ENCODE measurements at regions not wholly inside any gene's neighbourhood (a gene's known extent, or its start where the extent isn't known, plus 50 kb on each side); places are given as distances from the start of the nearest gene placed in this dataset.
A peak's percentile ranks its signal among the peaks of the same experiment; 100 is the strongest.

GRCh38 chr9:107847978-107848964 is 358.7 kb upstream of the KLF4 start:
- H3K23ac ChIP-seq (ENCODE audit: low read length) = no peak overlapping the region
- no peak overlapping the region for H3K18ac ChIP-seq (ENCODE audit: low read length)
- no peak overlapping the region for H4K12ac ChIP-seq (ENCODE audit: low read depth, low read length)
- no peak overlapping the region for H4K91ac ChIP-seq (ENCODE audit: low read depth, low read length)
- H3K4ac ChIP-seq (ENCODE audit: low read depth, low read length) = no peak overlapping the region
- H3K4me2 ChIP-seq (ENCODE audit: low read length) = no peak overlapping the region
- no peaks in the 10 kb centered on the region for H3K27me3 ChIP-seq (ENCODE audit: insufficient read depth, low read length)
- H2AK5ac ChIP-seq (ENCODE audit: low read length) = no peak overlapping the region
- WGBS (ENCODE audit: extremely low coverage, insufficient coverage, insufficient read length) = no CpG with 5 or more reads among the region's 6 CpGs
- no peaks in the 10 kb centered on the region for H3K9me3 ChIP-seq (ENCODE audit: insufficient read depth, low read depth, low read length)
- no peak overlapping the region for H3K27ac ChIP-seq (ENCODE audit: low read depth, low read length)
- no peak overlapping the region for H2BK5ac ChIP-seq (ENCODE audit: low read depth, low read length, poor library complexity)
- H3K36me3 ChIP-seq (ENCODE audit: control insufficient read depth in 1 of 2, insufficient read depth in 2 of 2, low read length in 2 of 2) = no peaks in the 10 kb centered on the region
- H3K79me2 ChIP-seq (ENCODE audit: control insufficient read depth, insufficient read depth, low read length, poor library complexity) = no peaks in the 10 kb centered on the region
- no peak overlapping the region for H2BK12ac ChIP-seq (ENCODE audit: low read length)
- no peaks in the 10 kb centered on the region for H3K4me1 ChIP-seq (ENCODE audit: control insufficient read depth in 1 of 2, insufficient read depth in 2 of 2, low read length in 2 of 2)
- H3K4me3 ChIP-seq (ENCODE audit: low read depth, low read length) = no peak overlapping the region
- no peaks in the 10 kb centered on the region for H3K79me1 ChIP-seq (ENCODE audit: low read length)
- no peak overlapping the region for H4K8ac ChIP-seq (ENCODE audit: low read depth, low read length)
- no peak overlapping the region for H3K14ac ChIP-seq (ENCODE audit: low read length)
- H2BK120ac ChIP-seq (ENCODE audit: insufficient read depth, low read length, poor library complexity) = no peak overlapping the region
- no peak overlapping the region for H2AFZ ChIP-seq (ENCODE audit: insufficient read depth, low read length, poor library complexity)
- no peak overlapping the region for H3K9ac ChIP-seq (ENCODE audit: low read length)
- DNase-seq = peak in 1 of 2 donors; percentile 17

GRCh38 chr9:107842530-107842929 is 353.0 kb upstream of the KLF4 start:
- no peak for DNase-seq
- Histone ChIP-seq H2BK12ac (ENCODE audit: low read length) (no peak overlapping the region), H3K4me2 (ENCODE audit: low read length) (no peak overlapping the region), H3K79me1 (ENCODE audit: low read length) (no peaks in the 10 kb centered on the region), H3K9ac (ENCODE audit: low read length) (no peak overlapping the region), H3K23ac (ENCODE audit: low read length) (no peak overlapping the region), H2AK5ac (ENCODE audit: low read length) (no peak overlapping the region), H3K4me3 (ENCODE audit: low read depth, low read length) (no peak overlapping the region), H3K27me3 (ENCODE audit: insufficient read depth, low read length) (no peaks in the 10 kb centered on the region), H2AFZ (ENCODE audit: insufficient read depth, low read length, poor library complexity) (no peak overlapping the region), H3K4me1 (ENCODE audit: control insufficient read depth in 1 of 2, insufficient read depth in 2 of 2, low read length in 2 of 2) (no peaks in the 10 kb centered on the region), H3K4ac (ENCODE audit: low read depth, low read length) (no peak overlapping the region), H3K9me3 (ENCODE audit: insufficient read depth, low read depth, low read length) (no peaks in the 10 kb centered on the region), H4K91ac (ENCODE audit: low read depth, low read length) (no peak overlapping the region), H3K18ac (ENCODE audit: low read length) (no peak overlapping the region), H3K79me2 (ENCODE audit: control insufficient read depth, insufficient read depth, low read length, poor library complexity) (no peaks in the 10 kb centered on the region), H4K12ac (ENCODE audit: low read depth, low read length) (no peak overlapping the region), H3K36me3 (ENCODE audit: control insufficient read depth in 1 of 2, insufficient read depth in 2 of 2, low read length in 2 of 2) (no peaks in the 10 kb centered on the region), H4K8ac (ENCODE audit: low read depth, low read length) (no peak overlapping the region), H2BK120ac (ENCODE audit: insufficient read depth, low read length, poor library complexity) (no peak overlapping the region), H2BK5ac (ENCODE audit: low read depth, low read length, poor library complexity) (no peak overlapping the region), H3K27ac (ENCODE audit: low read depth, low read length) (no peak overlapping the region), H3K14ac (ENCODE audit: low read length) (no peak overlapping the region)
- no CpG with 5 or more reads among the region's 6 CpGs for WGBS (ENCODE audit: extremely low coverage, insufficient coverage, insufficient read length)

GRCh38 chr9:107841076-107841475 is 351.5 kb upstream of the KLF4 start:
- Histone ChIP-seq H3K79me1 (ENCODE audit: low read length) (no peaks in the 10 kb centered on the region), H3K27me3 (ENCODE audit: insufficient read depth, low read length) (no peaks in the 10 kb centered on the region), H3K9ac (ENCODE audit: low read length) (no peak overlapping the region), H2BK12ac (ENCODE audit: low read length) (no peak overlapping the region), H3K4me1 (ENCODE audit: control insufficient read depth in 1 of 2, insufficient read depth in 2 of 2, low read length in 2 of 2) (no peaks in the 10 kb centered on the region), H3K9me3 (ENCODE audit: insufficient read depth, low read depth, low read length) (no peaks in the 10 kb centered on the region), H3K4me3 (ENCODE audit: low read depth, low read length) (no peak overlapping the region), H3K18ac (ENCODE audit: low read length) (no peak overlapping the region), H4K91ac (ENCODE audit: low read depth, low read length) (no peak overlapping the region), H3K14ac (ENCODE audit: low read length) (no peak overlapping the region), H3K4me2 (ENCODE audit: low read length) (no peak overlapping the region), H3K79me2 (ENCODE audit: control insufficient read depth, insufficient read depth, low read length, poor library complexity) (no peaks in the 10 kb centered on the region), H2BK120ac (ENCODE audit: insufficient read depth, low read length, poor library complexity) (no peak overlapping the region), H2AK5ac (ENCODE audit: low read length) (no peak overlapping the region), H4K12ac (ENCODE audit: low read depth, low read length) (no peak overlapping the region), H3K27ac (ENCODE audit: low read depth, low read length) (no peak overlapping the region), H4K8ac (ENCODE audit: low read depth, low read length) (no peak overlapping the region), H3K36me3 (ENCODE audit: control insufficient read depth in 1 of 2, insufficient read depth in 2 of 2, low read length in 2 of 2) (no peaks in the 10 kb centered on the region), H3K4ac (ENCODE audit: low read depth, low read length) (no peak overlapping the region), H2AFZ (ENCODE audit: insufficient read depth, low read length, poor library complexity) (no peak overlapping the region), H2BK5ac (ENCODE audit: low read depth, low read length, poor library complexity) (no peak overlapping the region), H3K23ac (ENCODE audit: low read length) (no peak overlapping the region)
- WGBS (ENCODE audit: extremely low coverage, insufficient coverage, insufficient read length) = no CpG with 5 or more reads among the region's 2 CpGs
- no peak for DNase-seq

- Histone ChIP-seq H2BK5ac (ENCODE audit: low read depth, low read length, poor library complexity) (no peak overlapping the region), H2AK5ac (ENCODE audit: low read length) (no peak overlapping the region), H3K9ac (ENCODE audit: low read length) (no peak overlapping the region), H3K14ac (ENCODE audit: low read length) (no peak overlapping the region), H3K4me3 (ENCODE audit: low read depth, low read length) (no peak overlapping the region), H3K36me3 (ENCODE audit: control insufficient read depth in 1 of 2, insufficient read depth in 2 of 2, low read length in 2 of 2) (no peaks in the 10 kb centered on the region), H2AFZ (ENCODE audit: insufficient read depth, low read length, poor library complexity) (no peak overlapping the region), H3K23ac (ENCODE audit: low read length) (no peak overlapping the region), H3K79me2 (ENCODE audit: control insufficient read depth, insufficient read depth, low read length, poor library complexity) (no peaks in the 10 kb centered on the region), H3K4me2 (ENCODE audit: low read length) (no peak overlapping the region), H3K27me3 (ENCODE audit: insufficient read depth, low read length) (no peaks in the 10 kb centered on the region), H3K9me3 (ENCODE audit: insufficient read depth, low read depth, low read length) (no peaks in the 10 kb centered on the region), H3K27ac (ENCODE audit: low read depth, low read length) (no peak overlapping the region), H2BK120ac (ENCODE audit: insufficient read depth, low read length, poor library complexity) (no peak overlapping the region), H3K18ac (ENCODE audit: low read length) (no peak overlapping the region), H2BK12ac (ENCODE audit: low read length) (no peak overlapping the region), H3K79me1 (ENCODE audit: low read length) (no peaks in the 10 kb centered on the region), H4K8ac (ENCODE audit: low read depth, low read length) (no peak overlapping the region), H4K12ac (ENCODE audit: low read depth, low read length) (no peak overlapping the region), H4K91ac (ENCODE audit: low read depth, low read length) (no peak overlapping the region), H3K4ac (ENCODE audit: low read depth, low read length) (no peak overlapping the region), H3K4me1 (ENCODE audit: control insufficient read depth in 1 of 2, insufficient read depth in 2 of 2, low read length in 2 of 2) (no peaks in the 10 kb centered on the region)
- no CpG with 5 or more reads among the region's 1 CpG for WGBS (ENCODE audit: extremely low coverage, insufficient coverage, insufficient read length)
- no peak for DNase-seq
Observed at GRCh38 chr9:107839371-107839770, 349.8 kb upstream of the KLF4 start.
